ENCODE measurements at regions not wholly inside any gene's neighbourhood (a gene's known extent, or its start where the extent isn't known, plus 50 kb on each side); places are given as distances from the start of the nearest gene placed in this dataset.

DNA sequence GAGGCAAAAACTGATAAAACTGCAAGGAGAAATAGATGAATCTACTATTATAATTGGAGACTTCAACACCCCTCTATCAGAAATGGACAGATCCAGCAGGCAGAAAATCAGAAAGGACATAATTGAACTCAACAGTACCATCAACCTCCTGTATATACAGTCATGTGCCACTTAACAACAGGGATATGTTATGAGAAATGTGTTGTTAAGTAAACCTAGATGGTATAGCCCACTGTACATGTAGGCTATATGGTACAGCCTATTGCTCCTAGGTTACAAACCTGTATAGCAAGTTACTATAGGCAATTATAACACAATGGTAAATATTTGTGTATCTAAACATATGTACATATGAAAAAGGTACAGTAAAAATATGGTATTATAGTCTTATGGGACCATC, 66.8 kb upstream of the PHF21A start:
- H3K36me3 Mint-ChIP-seq (ENCODE audit: low read depth): no peaks in the 10 kb centered on the region
- peaks cover 2% of the 10 kb centered on the region for H3K9me3 Mint-ChIP-seq
- ChIA-PET POLR2A (no interaction called here), CTCF (no interaction called here)
- TF ChIP-seq, protein P1, sequence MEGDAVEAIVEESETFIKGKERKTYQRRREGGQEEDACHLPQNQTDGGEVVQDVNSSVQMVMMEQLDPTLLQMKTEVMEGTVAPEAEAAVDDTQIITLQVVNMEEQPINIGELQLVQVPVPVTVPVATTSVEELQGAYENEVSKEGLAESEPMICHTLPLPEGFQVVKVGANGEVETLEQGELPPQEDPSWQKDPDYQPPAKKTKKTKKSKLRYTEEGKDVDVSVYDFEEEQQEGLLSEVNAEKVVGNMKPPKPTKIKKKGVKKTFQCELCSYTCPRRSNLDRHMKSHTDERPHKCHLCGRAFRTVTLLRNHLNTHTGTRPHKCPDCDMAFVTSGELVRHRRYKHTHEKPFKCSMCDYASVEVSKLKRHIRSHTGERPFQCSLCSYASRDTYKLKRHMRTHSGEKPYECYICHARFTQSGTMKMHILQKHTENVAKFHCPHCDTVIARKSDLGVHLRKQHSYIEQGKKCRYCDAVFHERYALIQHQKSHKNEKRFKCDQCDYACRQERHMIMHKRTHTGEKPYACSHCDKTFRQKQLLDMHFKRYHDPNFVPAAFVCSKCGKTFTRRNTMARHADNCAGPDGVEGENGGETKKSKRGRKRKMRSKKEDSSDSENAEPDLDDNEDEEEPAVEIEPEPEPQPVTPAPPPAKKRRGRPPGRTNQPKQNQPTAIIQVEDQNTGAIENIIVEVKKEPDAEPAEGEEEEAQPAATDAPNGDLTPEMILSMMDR (IDR thresholded peaks at IDR 0.05): no peak
- ATAC-seq: no peak
- H3K27me3 Mint-ChIP-seq: peaks cover 16% of the 10 kb centered on the region
- H3K4me3 Mint-ChIP-seq: no peak overlapping the region
- no peak for DNase-seq
- no peaks in the 10 kb centered on the region for H3K4me1 Mint-ChIP-seq (ENCODE audit: low read depth)
- H3K27ac Mint-ChIP-seq: no peak overlapping the region
- intact Hi-C loops (cut with micrococcal nuclease): no loop called here

DNA sequence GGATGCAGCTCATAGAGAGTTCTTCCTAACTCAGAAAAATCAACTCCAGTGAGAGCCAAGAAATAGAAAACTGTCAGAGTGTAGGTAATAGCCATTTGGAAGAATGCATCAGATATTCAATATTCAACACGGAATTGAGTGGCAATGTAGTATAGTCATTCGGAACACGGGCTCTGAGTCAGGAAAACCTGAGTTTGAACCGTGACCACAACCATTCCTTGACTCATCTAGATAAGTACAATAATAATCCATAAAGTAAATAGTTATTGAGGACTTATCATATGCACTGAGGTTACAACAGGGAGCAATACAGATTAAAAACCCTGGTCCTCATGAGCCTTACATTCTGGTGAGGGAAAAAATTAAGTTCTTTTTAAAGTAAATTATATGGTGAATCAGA, 62.6 kb upstream of the PHF21A start:
- no peak overlapping the region for H3K4me3 Mint-ChIP-seq
- intact Hi-C loops (cut with micrococcal nuclease): no loop called here
- H3K27me3 Mint-ChIP-seq: peaks cover 22% of the 10 kb centered on the region
- no peak for ATAC-seq
- H3K9me3 Mint-ChIP-seq: no peaks in the 10 kb centered on the region
- TF ChIP-seq, protein P1 (IDR thresholded peaks at IDR 0.05): no peak
- ChIA-PET POLR2A (no interaction called here), CTCF (no interaction called here)
- no peaks in the 10 kb centered on the region for H3K36me3 Mint-ChIP-seq (ENCODE audit: low read depth)
- no peak for DNase-seq
- no peaks in the 10 kb centered on the region for H3K4me1 Mint-ChIP-seq (ENCODE audit: low read depth)
- no peak overlapping the region for H3K27ac Mint-ChIP-seq

DNA sequence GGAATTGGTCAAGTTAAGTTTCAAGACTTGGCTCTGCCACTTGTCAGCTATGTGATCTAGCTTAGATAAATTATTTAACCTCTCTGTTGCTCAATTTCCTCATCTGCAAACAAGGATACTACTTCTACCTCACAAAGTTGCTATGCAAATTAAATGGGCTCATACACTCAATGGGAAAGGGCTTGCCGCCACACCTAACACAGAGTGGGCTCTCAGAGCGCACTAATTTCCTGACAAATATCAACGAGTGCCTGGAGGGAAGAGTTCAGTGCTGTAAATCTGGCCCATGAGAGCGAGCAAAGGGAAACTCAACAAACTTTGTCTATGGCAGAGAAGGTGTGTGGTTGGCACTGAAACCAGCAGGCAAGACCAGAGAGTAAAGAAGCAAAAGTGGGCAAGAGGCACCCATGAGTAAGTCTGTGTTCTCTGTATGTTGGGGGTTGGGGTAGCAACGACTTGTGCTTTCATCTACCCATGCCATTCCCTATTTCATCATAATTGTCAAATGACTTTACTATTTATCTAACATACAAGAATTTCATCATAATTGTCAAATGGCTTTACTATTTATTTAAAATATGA, 60.7 kb upstream of the PHF21A start:
- intact Hi-C loops (cut with micrococcal nuclease): no loop called here
- CTCF ChIA-PET: no interaction called here
- H3K27ac Mint-ChIP-seq: no peak overlapping the region
- ATAC-seq: no peak
- no peaks in the 10 kb centered on the region for H3K4me1 Mint-ChIP-seq (ENCODE audit: low read depth)
- peaks cover 22% of the 10 kb centered on the region for H3K27me3 Mint-ChIP-seq
- no peaks in the 10 kb centered on the region for H3K36me3 Mint-ChIP-seq (ENCODE audit: low read depth)
- TF ChIP-seq, protein P1 (IDR thresholded peaks at IDR 0.05): no peak
- no peak for DNase-seq
- no peaks in the 10 kb centered on the region for H3K9me3 Mint-ChIP-seq
- POLR2A ChIA-PET: interaction anchor here (1.1 kb wide), 1 partner anchor 16 kb away, joined by 3 read pairs; no protein-coding TSS in a partner anchor
- H3K4me3 Mint-ChIP-seq: no peak overlapping the region

DNA sequence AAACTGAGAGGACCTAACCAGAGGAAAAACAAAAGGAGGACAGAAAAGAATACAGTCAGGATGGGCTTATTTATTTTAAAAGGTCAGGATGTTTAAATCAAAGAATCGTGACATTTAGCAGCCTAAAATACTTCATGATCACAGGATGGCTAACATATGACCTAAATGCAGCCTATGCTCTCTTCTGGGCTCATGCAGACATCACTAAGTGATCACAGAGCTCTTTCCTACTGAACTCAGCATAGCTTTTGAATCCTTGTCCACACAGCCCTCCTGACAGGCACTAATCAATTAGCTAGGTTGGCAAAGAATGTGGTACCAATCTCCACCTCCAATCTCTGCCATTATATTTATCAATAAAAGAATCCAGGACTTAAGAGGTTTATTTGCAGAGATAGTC, 60.1 kb upstream of the PHF21A start:
- no peak overlapping the region for H3K27ac Mint-ChIP-seq
- no peaks in the 10 kb centered on the region for H3K36me3 Mint-ChIP-seq (ENCODE audit: low read depth)
- H3K4me3 Mint-ChIP-seq: no peak overlapping the region
- TF ChIP-seq, protein P1 (IDR thresholded peaks at IDR 0.05): no peak
- no peaks in the 10 kb centered on the region for H3K4me1 Mint-ChIP-seq (ENCODE audit: low read depth)
- DNase-seq (no peak), ATAC-seq (no peak)
- intact Hi-C loops (cut with micrococcal nuclease): no loop called here
- H3K9me3 Mint-ChIP-seq: no peaks in the 10 kb centered on the region
- H3K27me3 Mint-ChIP-seq: peaks cover 24% of the 10 kb centered on the region
- ChIA-PET CTCF (no interaction called here), POLR2A (interaction anchor here (1.1 kb wide), 1 partner anchor 16 kb away, joined by 3 read pairs; no protein-coding TSS in a partner anchor)

DNA sequence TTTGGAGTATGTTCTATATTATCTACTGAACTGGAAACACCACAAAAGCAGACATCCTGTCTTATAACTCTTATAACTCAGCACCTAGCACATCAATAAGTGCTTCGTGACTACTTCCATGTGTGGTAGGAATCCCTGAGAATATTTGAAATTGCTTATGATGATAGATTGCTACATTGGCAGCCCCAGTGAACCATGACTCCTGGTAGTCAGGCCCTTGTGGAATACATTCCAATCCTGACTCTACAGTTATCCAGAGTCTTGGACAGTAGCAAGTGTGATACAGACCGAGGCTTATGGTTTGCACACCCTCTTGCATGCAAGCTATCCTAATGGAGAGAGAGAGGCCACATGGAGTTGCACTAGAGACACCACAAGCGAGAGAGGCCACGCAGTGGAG, 59.5 kb upstream of the PHF21A start:
- Mint-ChIP-seq H3K4me1 (ENCODE audit: low read depth) (no peaks in the 10 kb centered on the region), H3K27me3 (peaks cover 22% of the 10 kb centered on the region), H3K36me3 (ENCODE audit: low read depth) (no peaks in the 10 kb centered on the region), H3K27ac (no peak overlapping the region), H3K9me3 (no peaks in the 10 kb centered on the region), H3K4me3 (no peak overlapping the region)
- DNase-seq: no peak
- no peak for ATAC-seq
- POLR2A ChIA-PET: no interaction called here
- TF ChIP-seq, protein P1 (IDR thresholded peaks at IDR 0.05): no peak
- intact Hi-C loops (cut with micrococcal nuclease): no loop called here
- CTCF ChIA-PET: no interaction called here

All from activated CD8-positive, alpha-beta T cell treated with anti-CD3 and anti-CD28 coated beads for 36 hours (primary cell).